IMR-90 (cell line): ENCODE measurements at regions not wholly inside any gene's neighbourhood (a gene's known extent, or its start where the extent isn't known, plus 50 kb on each side); places are given as distances from the start of the nearest gene placed in this dataset.

Experiments used
- ATAC-seq: fragments of 200-7000 bp; cut with Tn5 transposase; 2 replicates; pipeline ENCODE4 v1.9.1; 2020; ENCODE audit warnings: low read depth, mild to moderate bottlenecking, moderate library complexity
- BruUV-seq: library from RNA; stranded (reverse); fragments of 400-500 nt; replicated peaks from 2 replicates; lab custom pipeline; 2021; lab: Mats Ljungman, UMichigan
- CTCF ChIA-PET: fragments of 300-600 bp; formaldehyde crosslinking; extraction: SDS; loops from one replicate; lab custom pipeline; 2021; ENCODE audit warnings: antibody characterized with exemption; lab: Yijun Ruan, JAX
- POLR2A ChIA-PET: fragments of 300-600 bp; sonication (Branson Sonifier 250); formaldehyde crosslinking; loops from one replicate; lab custom pipeline; 2022; ENCODE audit warnings: antibody characterized with exemption; ENCODE audit not compliant: unreplicated experiment; lab: Charles Lee
- DNase-seq: peaks from one replicate; pipeline ENCODE4 v3.0.0; 2013
- H2AFZ ChIP-seq: replicated peaks from 2 replicates; pipeline ENCODE3; 2013; ENCODE audit warnings: low read length, mild to moderate bottlenecking; ENCODE audit not compliant: poor library complexity
- H2AK5ac ChIP-seq: 2 replicates; pipeline ENCODE4 v1.6.1; 2013; ENCODE audit warnings: low read depth, low read length, inconsistent platforms
- H2AK9ac ChIP-seq: replicated peaks from 2 replicates; pipeline ENCODE3; 2013; ENCODE audit warnings: mild to moderate bottlenecking, low read depth, low read length, moderate library complexity; ENCODE audit not compliant: poor library complexity
- H2BK120ac ChIP-seq: 2 replicates; pipeline ENCODE4 v1.6.1; 2013; ENCODE audit warnings: low read depth, low read length, inconsistent platforms
- H2BK15ac ChIP-seq: 3 replicates; pipeline ENCODE4 v1.6.1; 2013; ENCODE audit warnings: low read depth, low read length, inconsistent platforms
- H2BK20ac ChIP-seq: 2 replicates; pipeline ENCODE4 v1.6.1; 2013; ENCODE audit warnings: low read depth, mild to moderate bottlenecking, inconsistent platforms, low read length, moderate library complexity
- H2BK5ac ChIP-seq: 2 replicates; pipeline ENCODE4 v1.6.1; 2013; ENCODE audit warnings: mild to moderate bottlenecking, low read depth, low read length, inconsistent platforms; ENCODE audit not compliant: poor library complexity, severe bottlenecking
- H3K14ac ChIP-seq: replicated peaks from 2 replicates; pipeline ENCODE4 v1.6.1; 2013; ENCODE audit warnings: low read depth, low read length, inconsistent platforms
- H3K18ac ChIP-seq: 2 replicates; pipeline ENCODE4 v1.6.1; 2013; ENCODE audit warnings: low read depth, low read length, control low read depth
- H3K23ac ChIP-seq: 2 replicates; pipeline ENCODE4 v1.6.1; 2013; ENCODE audit warnings: low read depth, low read length, inconsistent platforms
- H3K27ac ChIP-seq: 2 replicates; pipeline ENCODE4 v1.5.1; 2013; ENCODE audit warnings: mild to moderate bottlenecking, control low read depth, low read length; ENCODE audit not compliant: insufficient read depth
- H3K27me3 ChIP-seq: 2 replicates; pipeline ENCODE4 v1.6.1; 2013; ENCODE audit warnings: low read length; ENCODE audit not compliant: control insufficient read depth, insufficient read depth
- H3K36me3 ChIP-seq: 2 replicates; pipeline ENCODE4 v1.6.1; 2013; ENCODE audit warnings: low read length, mixed read lengths; ENCODE audit not compliant: control insufficient read depth, insufficient read depth
- H3K4ac ChIP-seq: 2 replicates; pipeline ENCODE4 v1.6.1; 2013; ENCODE audit warnings: low read depth, low read length, inconsistent platforms
- H3K4me1 ChIP-seq: 2 replicates; pipeline ENCODE4 v1.6.1; 2013; ENCODE audit warnings: low read length, mixed read lengths; ENCODE audit not compliant: control insufficient read depth, insufficient read depth
- H3K4me2 ChIP-seq: 2 replicates; pipeline ENCODE4 v1.6.1; 2013; ENCODE audit warnings: low read depth, mild to moderate bottlenecking, control low read depth, low read length, moderate library complexity
- H3K4me3 ChIP-seq: 2 replicates; pipeline ENCODE4 v1.5.1; 2013; ENCODE audit warnings: low read depth, mild to moderate bottlenecking, control low read depth, low read length, moderate library complexity; ENCODE audit not compliant: insufficient read depth
- H3K56ac ChIP-seq: 2 replicates; pipeline ENCODE4 v1.6.1; 2013; ENCODE audit warnings: low read length, inconsistent platforms; ENCODE audit not compliant: insufficient read depth; ENCODE audit errors: extremely low read depth
- H3K79me1 ChIP-seq, 2 experiments: 2 replicates each; pipeline ENCODE4 v1.6.1; 2013; ENCODE audit warnings: low read length in 2 of 2, inconsistent platforms in 1 of 2, low read depth in 1 of 2
- H3K9ac ChIP-seq: 2 replicates; pipeline ENCODE4 v1.6.1; 2013; ENCODE audit warnings: low read depth, low read length, control low read depth
- H3K9me1 ChIP-seq: 2 replicates; pipeline ENCODE4 v1.6.1; 2013; ENCODE audit warnings: low read length, inconsistent platforms; ENCODE audit not compliant: insufficient read depth
- H3K9me3 ChIP-seq: 2 replicates; pipeline ENCODE4 v1.6.1; 2013; ENCODE audit warnings: low read length; ENCODE audit not compliant: control insufficient read depth, insufficient read depth
- H4K20me1 ChIP-seq: 2 replicates; pipeline ENCODE4 v1.6.1; 2013; ENCODE audit warnings: low read length, inconsistent platforms; ENCODE audit not compliant: insufficient read depth
- H4K5ac ChIP-seq: 2 replicates; pipeline ENCODE4 v1.6.1; 2013; ENCODE audit warnings: mild to moderate bottlenecking, low read depth, low read length, control low read depth
- H4K8ac ChIP-seq, 2 experiments: 2 replicates each; pipeline ENCODE4 v1.6.1; 2013; ENCODE audit warnings: low read depth in 2 of 2, low read length in 2 of 2, control low read depth in 1 of 2, inconsistent platforms in 1 of 2
- H4K91ac ChIP-seq: 2 replicates; pipeline ENCODE4 v1.6.1; 2013; ENCODE audit warnings: low read depth, low read length, inconsistent platforms; ENCODE audit not compliant: insufficient read depth
- BHLHE40 ChIP-seq: fragments of 150-350 bp; IDR thresholded peaks from 2 replicates; pipeline ENCODE4 v1.6.1; 2016; ENCODE audit warnings: mild to moderate bottlenecking, low read depth, low read length
- CEBPB ChIP-seq: IDR thresholded peaks from 2 replicates; pipeline ENCODE4 v1.6.1; 2012; ENCODE audit warnings: low read depth, low read length, improper control_type of control experiment
- FOS ChIP-seq: fragments of 150-350 bp; IDR thresholded peaks from 2 replicates; pipeline ENCODE4 v1.6.1; 2016; ENCODE audit warnings: low read depth, low read length
- MAFK ChIP-seq: IDR thresholded peaks from 2 replicates; pipeline ENCODE4 v1.6.1; 2012; ENCODE audit warnings: low read depth, low read length, improper control_type of control experiment
- MAZ ChIP-seq: IDR thresholded peaks from 2 replicates; pipeline ENCODE4 v1.6.1; 2012; ENCODE audit warnings: low read depth, mild to moderate bottlenecking, low read length, improper control_type of control experiment, moderate library complexity, borderline replicate concordance
- NFE2L2 ChIP-seq: fragments of 150-350 bp; IDR thresholded peaks from 2 replicates; pipeline ENCODE4 v1.6.1; 2016; ENCODE audit warnings: low read depth, mild to moderate bottlenecking, low read length
- RAD21 ChIP-seq: IDR thresholded peaks from 2 replicates; pipeline ENCODE4 v1.6.1; 2012; ENCODE audit warnings: low read length, improper control_type of control experiment
- RCOR1 ChIP-seq: IDR thresholded peaks from 2 replicates; pipeline ENCODE4 v1.6.1; 2012; ENCODE audit warnings: mild to moderate bottlenecking, low read length, improper control_type of control experiment; ENCODE audit not compliant: insufficient replicate concordance
- SMC3 ChIP-seq: fragments of 150-350 bp; IDR thresholded peaks from 2 replicates; pipeline ENCODE4 v1.6.1; 2016; ENCODE audit warnings: low read depth, mild to moderate bottlenecking, antibody characterized with exemption, low read length, moderate library complexity
- WGBS, 2 experiments: methylation state at CpG; one replicate each; pipeline versions ENCODE4 v1.1.5 to v1.1.7; 2013; ENCODE audit warnings: missing lambda C conversion rate in 2 of 2; ENCODE audit not compliant: insufficient read length in 1 of 2; ENCODE audit errors: extremely low coverage in 2 of 2; 5-methylcytosine and 5-hydroxymethylcytosine counted together
- dilution Hi-C: fragments of 300-500 bp; cut with HindIII; formaldehyde crosslinking; loops from one replicate; pipeline ENCODE4 v1.14.3; 2018; ENCODE audit warnings: low sequenced_read_pairs; ENCODE audit not compliant: unreplicated experiment
- in situ Hi-C: fragments of 300-500 bp; cut with MboI; formaldehyde crosslinking; loops from 3 replicates; pipeline ENCODE4 v1.14.3; 2019; ENCODE audit warnings: low sequenced_read_pairs, inconsistent platforms, mixed read lengths
- intact Hi-C: fragments of 100-400 bp; cut with micrococcal nuclease; formaldehyde crosslinking; loops from 2 replicates; pipeline ENCODE4 v1.10.0; 2022
- TF ChIP-seq, protein P1 (sequence below): fragments of 150-350 bp; IDR thresholded peaks from 2 replicates; pipeline ENCODE4 v1.6.1; 2017; ENCODE audit warnings: mild to moderate bottlenecking, antibody characterized with exemption, low read length, low read depth
- TF ChIP-seq, protein P2 (sequence below): fragments of 150-350 bp; IDR thresholded peaks from 2 replicates; pipeline ENCODE4 v1.6.1; 2016; ENCODE audit warnings: low read depth, mild to moderate bottlenecking, low read length, moderate library complexity, borderline replicate concordance

DNA sequence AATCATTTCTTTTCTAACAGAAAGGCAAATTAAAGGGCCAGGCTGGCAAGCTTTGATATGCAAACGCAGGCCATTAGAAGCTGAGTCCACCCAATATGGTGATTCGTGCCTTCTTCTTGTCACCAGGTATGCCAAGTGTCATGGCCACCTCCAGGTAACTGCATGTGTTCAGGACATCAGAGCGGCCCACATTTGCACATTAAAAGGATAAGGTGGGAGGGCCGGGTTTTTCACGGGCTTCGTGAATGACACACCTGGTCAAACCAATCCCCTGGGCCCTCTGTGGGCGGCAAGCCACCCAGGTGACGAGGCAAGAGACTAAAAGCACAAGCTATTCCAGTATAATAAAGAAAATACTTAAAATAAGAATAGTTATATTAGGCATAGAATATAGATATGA is 75.9 kb upstream of the TSPAN11 start:
- Histone ChIP-seq H2BK120ac (no peak overlapping the region), H3K4me1 (no peaks in the 10 kb centered on the region), H3K4me3 (no peak overlapping the region), H3K56ac (no peak overlapping the region), H3K9ac (no peak overlapping the region), H3K9me3 (no peaks in the 10 kb centered on the region), H2BK15ac (no peak overlapping the region), H2BK20ac (no peak overlapping the region), H3K9me1 (no peaks in the 10 kb centered on the region), H4K20me1 (no peaks in the 10 kb centered on the region), H3K14ac (no peak overlapping the region), H4K8ac (no peak overlapping the region), H3K4me2 (no peak overlapping the region), H3K27ac (no peak overlapping the region), H3K36me3 (no peaks in the 10 kb centered on the region), H2AK5ac (no peak overlapping the region), H3K79me1 (no peaks in the 10 kb centered on the region), H2AFZ (no peak overlapping the region), H3K4ac (no peak overlapping the region), H4K91ac (no peak overlapping the region), H2AK9ac (no peak overlapping the region), H3K27me3 (peaks cover 2% of the 10 kb centered on the region), H3K23ac (no peak overlapping the region), H2BK5ac (no peak overlapping the region), H4K5ac (no peak overlapping the region), H3K18ac (no peak overlapping the region)
- CTCF ChIA-PET = interaction anchor here (1.1 to 2.4 kb wide), 3 partner anchors 135 to 387 kb away, joined by 3 to 12 read pairs (median 3); no protein-coding TSS in a partner anchor
- intact Hi-C loops (loop anchor here (1.0 kb wide), 1 partner anchor 136 kb away; no protein-coding TSS in a partner anchor), in situ Hi-C loops (loop anchor here (5.0 kb wide), 1 partner anchor 387 kb away; no protein-coding TSS in a partner anchor), dilution Hi-C loops (no loop called here)
- TF ChIP-seq SMC3 = no peak
- TF ChIP-seq BHLHE40 = no peak
- TF ChIP-seq, protein P1, sequence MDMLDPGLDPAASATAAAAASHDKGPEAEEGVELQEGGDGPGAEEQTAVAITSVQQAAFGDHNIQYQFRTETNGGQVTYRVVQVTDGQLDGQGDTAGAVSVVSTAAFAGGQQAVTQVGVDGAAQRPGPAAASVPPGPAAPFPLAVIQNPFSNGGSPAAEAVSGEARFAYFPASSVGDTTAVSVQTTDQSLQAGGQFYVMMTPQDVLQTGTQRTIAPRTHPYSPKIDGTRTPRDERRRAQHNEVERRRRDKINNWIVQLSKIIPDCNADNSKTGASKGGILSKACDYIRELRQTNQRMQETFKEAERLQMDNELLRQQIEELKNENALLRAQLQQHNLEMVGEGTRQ = no peak
- no peak for TF ChIP-seq NFE2L2
- TF ChIP-seq CEBPB = no peak
- no peak for TF ChIP-seq FOS
- no peak for TF ChIP-seq RCOR1
- TF ChIP-seq MAFK = no peak
- TF ChIP-seq, protein P2, sequence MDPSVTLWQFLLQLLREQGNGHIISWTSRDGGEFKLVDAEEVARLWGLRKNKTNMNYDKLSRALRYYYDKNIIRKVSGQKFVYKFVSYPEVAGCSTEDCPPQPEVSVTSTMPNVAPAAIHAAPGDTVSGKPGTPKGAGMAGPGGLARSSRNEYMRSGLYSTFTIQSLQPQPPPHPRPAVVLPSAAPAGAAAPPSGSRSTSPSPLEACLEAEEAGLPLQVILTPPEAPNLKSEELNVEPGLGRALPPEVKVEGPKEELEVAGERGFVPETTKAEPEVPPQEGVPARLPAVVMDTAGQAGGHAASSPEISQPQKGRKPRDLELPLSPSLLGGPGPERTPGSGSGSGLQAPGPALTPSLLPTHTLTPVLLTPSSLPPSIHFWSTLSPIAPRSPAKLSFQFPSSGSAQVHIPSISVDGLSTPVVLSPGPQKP = no peak
- TF ChIP-seq RAD21 = no peak
- no peak for TF ChIP-seq MAZ
- WGBS, 2 experiments = 7% methylated on average over 2 of the region's 8 CpGs; no CpG with 5 or more reads in 1 of the 2 experiments
- POLR2A ChIA-PET = no interaction called here
- no peak for ATAC-seq
- no peak for DNase-seq
- BruUV-seq = no TSS peak
